ENCODE measurements at regions not wholly inside any gene's neighbourhood (a gene's known extent, or its start where the extent isn't known, plus 50 kb on each side); places are given as distances from the start of the nearest gene placed in this dataset.
"Not testable (repeated sequence)": the region's sequence is repeated elsewhere in the genome, so short reads cannot be mapped to it uniquely, and the experiment has no call there.

DNA sequence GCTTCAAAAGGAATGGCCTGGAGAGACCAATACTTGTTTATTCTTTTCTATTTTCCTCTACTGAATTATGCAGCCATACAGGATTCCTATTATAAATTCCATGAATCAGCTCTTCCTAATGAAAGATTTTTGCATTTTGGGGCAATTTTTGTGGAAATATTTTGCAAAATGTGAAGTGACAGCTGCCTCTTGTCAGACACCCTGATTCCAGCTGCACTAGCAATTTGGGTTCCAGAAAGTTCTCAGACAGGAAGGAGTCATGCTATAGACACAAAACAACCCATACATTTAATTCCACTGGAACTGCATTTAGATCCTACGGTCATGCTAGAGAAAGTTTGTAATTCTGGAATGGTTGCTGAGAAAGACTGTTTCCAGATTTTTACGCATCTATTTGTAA lies 119.5 kb downstream of the XCL2 start:
- H3K27ac ChIP-seq, result no peak overlapping the region
- H3K9me3 ChIP-seq (replicated peaks), result no peaks in the 10 kb centered on the region
- no peaks in the 10 kb centered on the region for H3K4me1 ChIP-seq (replicated peaks)
- H3K36me3 ChIP-seq, result no peaks in the 10 kb centered on the region
- 0 out of 2 replicates have a peak, but pooled peaks cover 2% of the 10 kb centered on the region for H3K27me3 ChIP-seq (replicated peaks)
- H3K4me3 ChIP-seq, result no peak overlapping the region
- DNase-seq (ENCODE audit: low read depth in 1 of 2, low spot score in 2 of 2), result no peak

GRCh38 chr1:168422203-168422847 lies 121.5 kb downstream of the XCL2 start:
- Histone ChIP-seq H3K27me3 (replicated peaks) (peaks cover 2% of the 10 kb centered on the region; the same call in 1 of the 2 replicates), H3K4me3 (no peak overlapping the region), H3K4me1 (replicated peaks) (no peaks in the 10 kb centered on the region), H3K36me3 (no peaks in the 10 kb centered on the region), H3K27ac (no peak overlapping the region), H3K9me3 (replicated peaks) (no peaks in the 10 kb centered on the region)
- no peak for DNase-seq (ENCODE audit: low read depth in 1 of 2, low spot score in 2 of 2)

GRCh38 chr1:168421399-168422004 lies 122.3 kb downstream of the XCL2 start:
- Histone ChIP-seq H3K36me3 (no peaks in the 10 kb centered on the region), H3K27ac (no peak overlapping the region), H3K4me1 (replicated peaks) (no peaks in the 10 kb centered on the region)

DNA sequence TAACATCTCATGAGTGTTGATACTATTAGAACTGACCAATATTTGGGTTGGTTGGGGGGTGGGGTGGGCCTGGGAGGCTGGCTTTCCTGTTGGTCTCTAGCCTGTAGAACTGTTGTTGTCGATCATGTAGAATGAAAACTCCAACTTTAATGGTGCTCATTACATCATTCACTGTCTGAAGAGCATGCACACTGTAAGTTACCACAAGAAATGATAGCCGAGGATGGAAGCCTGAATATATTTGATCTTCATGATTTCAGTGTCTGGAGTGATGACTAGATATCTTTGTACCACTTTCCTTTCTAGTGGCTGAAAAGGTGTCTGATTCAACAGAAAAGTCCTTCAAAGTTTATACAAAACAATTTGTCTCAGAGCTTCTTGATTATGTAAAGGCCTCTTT lies 123.6 kb downstream of the XCL2 start:
- Histone ChIP-seq H3K27me3 (replicated peaks) (peaks cover 2% of the 10 kb centered on the region; the same call in 1 of the 2 replicates), H3K9me3 (replicated peaks) (no peaks in the 10 kb centered on the region), H3K4me1 (replicated peaks) (no peaks in the 10 kb centered on the region), H3K4me3 (no peak overlapping the region), H3K27ac (no peak overlapping the region), H3K36me3 (no peaks in the 10 kb centered on the region)
- DNase-seq (ENCODE audit: low read depth in 1 of 2, low spot score in 2 of 2), result no peak

More at GRCh38 chr1:168421399-168422004, 122.3 kb downstream of the XCL2 start:
- DNase-seq (ENCODE audit: low read depth in 1 of 2, low spot score in 2 of 2), result no peak
- no peaks in the 10 kb centered on the region for H3K9me3 ChIP-seq (replicated peaks)
- H3K27me3 ChIP-seq (replicated peaks), result peaks cover 2% of the 10 kb centered on the region; the same call in 1 of the 2 replicates
- no peak overlapping the region for H3K4me3 ChIP-seq

DNA sequence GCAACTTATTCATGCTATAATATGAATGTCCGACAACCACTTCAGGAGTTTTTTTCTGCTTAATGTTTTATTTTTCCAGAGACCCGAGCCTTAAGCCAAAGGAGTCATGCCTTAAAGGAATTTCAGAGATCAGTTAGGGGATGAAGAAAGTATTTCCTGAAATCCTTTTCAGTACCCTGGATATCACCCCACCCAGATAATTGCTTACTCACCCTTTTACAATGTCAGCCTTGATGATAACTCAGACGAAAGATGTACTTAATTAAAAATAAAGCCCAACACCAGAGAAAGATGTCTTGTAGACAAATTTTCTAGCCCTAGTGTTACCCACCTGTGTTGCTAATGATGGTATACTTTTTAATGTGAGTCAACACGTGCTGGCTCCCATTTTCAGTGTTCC lies 124.1 kb downstream of the XCL2 start:
- DNase-seq (ENCODE audit: low read depth in 1 of 2, low spot score in 2 of 2), result no peak
- Histone ChIP-seq H3K27me3 (replicated peaks) (peaks cover 2% of the 10 kb centered on the region; the same call in 1 of the 2 replicates), H3K36me3 (no peaks in the 10 kb centered on the region), H3K27ac (no peak overlapping the region), H3K4me3 (no peak overlapping the region), H3K9me3 (replicated peaks) (no peaks in the 10 kb centered on the region), H3K4me1 (replicated peaks) (no peaks in the 10 kb centered on the region)

- no peaks in the 10 kb centered on the region for H3K9me3 ChIP-seq (replicated peaks)
- no peak overlapping the region for H3K27ac ChIP-seq
- no peak for DNase-seq (ENCODE audit: low read depth in 1 of 2, low spot score in 2 of 2)
- no peaks in the 10 kb centered on the region for H3K36me3 ChIP-seq
- H3K27me3 ChIP-seq (replicated peaks), result peaks cover 2% of the 10 kb centered on the region; the same call in 1 of the 2 replicates
- H3K4me3 ChIP-seq, result no peak overlapping the region
- H3K4me1 ChIP-seq (replicated peaks), result no peaks in the 10 kb centered on the region
These were observed 127.6 kb downstream of the XCL2 start for GRCh38 chr1:168416220-168416619.

GRCh38 chr1:168414914-168415313 lies 128.9 kb downstream of the XCL2 start:
- Histone ChIP-seq H3K36me3 (no peaks in the 10 kb centered on the region), H3K27me3 (replicated peaks) (no peaks in the 10 kb centered on the region; the same call in 1 of the 2 replicates), H3K9me3 (replicated peaks) (no peaks in the 10 kb centered on the region), H3K4me1 (replicated peaks) (no peaks in the 10 kb centered on the region), H3K4me3 (no peak overlapping the region), H3K27ac (no peak overlapping the region)
- DNase-seq (ENCODE audit: low read depth in 1 of 2, low spot score in 2 of 2), result no peak

DNA sequence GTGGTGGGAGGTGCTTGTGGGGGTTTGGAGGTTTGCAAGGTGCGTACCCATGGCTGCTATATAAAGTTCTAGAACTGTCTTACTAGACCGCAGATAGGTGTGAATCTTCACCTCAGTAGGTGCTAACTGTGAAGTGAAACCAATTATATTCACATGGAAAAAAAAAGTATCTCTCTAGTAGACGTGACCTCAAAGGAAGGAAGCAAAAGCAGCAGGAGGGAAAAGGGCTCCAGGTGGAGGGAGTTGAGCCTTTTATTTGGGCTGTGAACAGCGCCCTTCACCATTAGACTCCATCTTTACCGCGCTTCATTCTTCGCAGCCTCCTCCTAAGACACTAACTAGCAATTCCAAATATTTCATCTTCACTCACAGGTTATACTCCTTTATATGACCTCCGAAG lies 129.8 kb downstream of the TBX19 start:
- no peak overlapping the region for H3K27ac ChIP-seq
- H3K4me3 ChIP-seq, result no peak overlapping the region
- no peak for DNase-seq (ENCODE audit: low read depth in 1 of 2, low spot score in 2 of 2)
- H3K27me3 ChIP-seq (replicated peaks), result no peaks in the 10 kb centered on the region
- H3K9me3 ChIP-seq (replicated peaks), result no peaks in the 10 kb centered on the region
- no peaks in the 10 kb centered on the region for H3K36me3 ChIP-seq
- no peaks in the 10 kb centered on the region for H3K4me1 ChIP-seq (replicated peaks)

GRCh38 chr1:168408884-168409283 lies 128.2 kb downstream of the TBX19 start:
- Histone ChIP-seq H3K36me3 (no peaks in the 10 kb centered on the region), H3K27me3 (replicated peaks) (no peaks in the 10 kb centered on the region)
- no peak for DNase-seq (ENCODE audit: low read depth in 1 of 2, low spot score in 2 of 2)

DNA sequence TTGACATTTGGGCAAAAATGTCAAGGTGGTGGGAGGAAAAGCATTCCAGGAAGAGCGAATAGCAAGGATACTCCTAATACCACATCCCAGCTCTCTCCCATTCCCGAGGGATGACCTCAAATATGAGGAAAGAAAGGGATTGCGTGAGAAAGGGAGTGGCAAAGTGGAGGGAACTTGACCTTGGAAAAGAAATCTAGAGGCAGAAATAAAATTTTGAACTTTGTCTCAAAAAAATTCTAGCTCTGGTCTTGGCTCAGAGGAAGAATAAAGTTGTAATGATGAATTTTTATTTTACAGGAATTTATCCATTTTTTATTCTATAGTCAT lies 127.8 kb downstream of the TBX19 start:
- H3K4me1 ChIP-seq (replicated peaks), result no peaks in the 10 kb centered on the region
- no peaks in the 10 kb centered on the region for H3K36me3 ChIP-seq
- H3K27ac ChIP-seq, result no peak overlapping the region
- H3K4me3 ChIP-seq, result no peak overlapping the region
- H3K9me3 ChIP-seq (replicated peaks), result no peaks in the 10 kb centered on the region
- H3K27me3 ChIP-seq (replicated peaks), result no peaks in the 10 kb centered on the region
- no peak for DNase-seq (ENCODE audit: low read depth in 1 of 2, low spot score in 2 of 2)

More at GRCh38 chr1:168408884-168409283, 128.2 kb downstream of the TBX19 start:
- no peaks in the 10 kb centered on the region for H3K4me1 ChIP-seq (replicated peaks)
- H3K9me3 ChIP-seq (replicated peaks), result no peaks in the 10 kb centered on the region
- no peak overlapping the region for H3K4me3 ChIP-seq
- no peak overlapping the region for H3K27ac ChIP-seq

DNA sequence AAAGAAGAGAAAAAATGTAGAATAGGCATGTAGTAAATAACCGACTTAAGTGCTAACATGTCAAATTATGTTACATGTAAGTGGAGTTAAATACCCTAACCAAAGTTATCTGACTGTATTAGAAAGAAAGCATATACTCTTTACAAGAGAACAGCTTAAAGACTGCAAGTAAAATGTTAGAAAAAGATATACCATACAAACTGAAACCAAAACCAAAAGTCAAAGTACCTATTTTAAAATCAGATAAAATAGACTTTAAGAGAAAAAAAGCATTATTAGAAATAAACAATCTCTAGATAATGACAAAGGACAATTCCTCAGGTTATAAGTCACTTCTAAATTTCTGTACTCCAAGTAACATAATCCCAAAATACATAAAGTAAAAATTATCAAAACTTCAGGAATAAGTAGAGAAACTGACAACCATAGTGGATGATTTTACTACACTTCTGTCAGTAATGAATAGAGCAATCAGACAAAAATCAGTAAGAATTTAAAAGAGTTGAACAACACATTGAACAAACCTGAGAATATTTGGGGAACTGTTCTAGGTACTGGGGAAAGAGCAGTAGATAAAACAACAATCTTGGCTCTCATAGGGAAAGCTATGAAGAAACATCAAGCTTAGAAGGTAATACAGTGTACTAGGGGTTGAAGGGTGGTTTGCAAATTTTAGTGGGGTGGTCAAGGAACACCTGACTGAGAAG lies 127.3 kb downstream of the TBX19 start:
- Histone ChIP-seq H3K9me3 (replicated peaks) (no peaks in the 10 kb centered on the region), H3K36me3 (no peaks in the 10 kb centered on the region), H3K4me3 (no peak overlapping the region), H3K4me1 (replicated peaks) (no peaks in the 10 kb centered on the region), H3K27me3 (replicated peaks) (no peaks in the 10 kb centered on the region), H3K27ac (no peak overlapping the region)
- DNase-seq (ENCODE audit: low read depth in 1 of 2, low spot score in 2 of 2), result no peak

DNA sequence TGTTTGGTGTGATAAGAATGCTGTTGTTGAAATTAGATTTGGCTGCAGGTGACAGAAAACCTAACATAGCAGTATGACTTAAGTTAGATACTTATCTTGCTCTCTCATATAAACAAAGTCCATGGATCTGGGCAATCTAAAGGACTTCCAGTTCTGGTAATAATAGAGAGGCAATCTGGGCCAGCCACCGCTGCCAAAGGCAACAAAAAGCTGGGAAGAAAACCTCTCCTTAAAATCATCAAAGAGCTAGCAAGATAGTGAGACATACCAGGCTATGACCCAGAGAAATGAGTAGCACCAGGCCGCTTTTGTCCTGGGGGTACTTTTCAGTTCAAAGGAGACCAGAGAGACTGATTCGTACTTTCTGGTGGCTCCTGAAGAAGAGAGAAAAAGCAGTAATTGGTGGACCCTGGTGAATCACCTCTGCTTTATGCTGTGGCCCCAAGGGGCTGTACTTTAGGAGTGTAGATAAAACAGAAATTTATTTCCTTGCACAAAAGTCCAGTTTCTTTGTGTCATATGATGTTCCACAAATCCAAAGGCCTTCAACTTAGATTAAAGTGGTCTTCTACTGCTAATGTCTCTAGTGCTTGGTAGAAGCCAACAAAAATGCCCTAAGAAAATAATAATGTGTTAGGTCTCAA lies 125.4 kb downstream of the TBX19 start:
- Histone ChIP-seq H3K27me3 (replicated peaks) (no peaks in the 10 kb centered on the region), H3K27ac (no peak overlapping the region), H3K36me3 (no peaks in the 10 kb centered on the region), H3K9me3 (replicated peaks) (no peaks in the 10 kb centered on the region), H3K4me1 (replicated peaks) (no peaks in the 10 kb centered on the region), H3K4me3 (no peak overlapping the region)
- DNase-seq (ENCODE audit: low read depth in 1 of 2, low spot score in 2 of 2), result no peak

- Histone ChIP-seq H3K4me3 (no peak overlapping the region), H3K27ac (no peak overlapping the region), H3K27me3 (replicated peaks) (no peaks in the 10 kb centered on the region), H3K4me1 (replicated peaks) (no peaks in the 10 kb centered on the region), H3K9me3 (replicated peaks) (no peaks in the 10 kb centered on the region), H3K36me3 (no peaks in the 10 kb centered on the region)
- no peak for DNase-seq (ENCODE audit: low read depth in 1 of 2, low spot score in 2 of 2)
These were observed 122.5 kb downstream of the TBX19 start for GRCh38 chr1:168403140-168403539.

GRCh38 chr1:168402466-168402865 lies 121.8 kb downstream of the TBX19 start:
- not testable (repeated sequence) for H3K36me3 ChIP-seq; H3K9me3 ChIP-seq (replicated peaks); DNase-seq (ENCODE audit: low read depth in 1 of 2, low spot score in 2 of 2); H3K27me3 ChIP-seq (replicated peaks); H3K27ac ChIP-seq; H3K4me3 ChIP-seq; H3K4me1 ChIP-seq (replicated peaks)

Measured in SJSA1 (cell line).